GM19023 (cell line): ENCODE measurements at regions not wholly inside any gene's neighbourhood (a gene's known extent, or its start where the extent isn't known, plus 50 kb on each side); places are given as distances from the start of the nearest gene placed in this dataset.
A peak's percentile ranks its signal among the peaks of the same experiment; 100 is the strongest.
"Not testable (repeated sequence)": the region's sequence is repeated elsewhere in the genome, so short reads cannot be mapped to it uniquely, and the experiment has no call there.

Source experiments
- ATAC-seq: cut with Tn5 transposase; IDR thresholded peaks from one replicate; pipeline ENCODE4 v1.9.1; 2021; ENCODE audit warnings: mild to moderate bottlenecking, moderate library complexity; ENCODE audit not compliant: unreplicated experiment

DNA sequence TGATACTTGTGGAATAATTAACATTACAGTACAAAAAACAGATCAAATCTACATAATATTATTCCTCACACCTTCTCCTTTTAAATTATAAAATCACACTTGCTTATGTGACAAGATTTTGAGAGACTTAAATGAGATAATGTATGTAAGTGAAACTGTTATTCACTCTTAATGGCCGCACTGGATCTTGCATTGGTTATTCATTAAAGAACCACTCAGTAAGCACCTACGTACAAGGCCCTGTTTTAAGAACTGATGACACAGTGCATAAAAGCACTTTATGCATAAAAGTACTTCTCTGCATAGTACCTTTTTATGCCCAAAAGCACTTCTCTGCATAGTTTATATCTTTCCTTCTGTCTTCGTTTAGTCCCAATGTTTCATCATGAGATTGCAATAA is 172.1 kb downstream of the GOLGA6L6 start:
- no peak for ATAC-seq

DNA sequence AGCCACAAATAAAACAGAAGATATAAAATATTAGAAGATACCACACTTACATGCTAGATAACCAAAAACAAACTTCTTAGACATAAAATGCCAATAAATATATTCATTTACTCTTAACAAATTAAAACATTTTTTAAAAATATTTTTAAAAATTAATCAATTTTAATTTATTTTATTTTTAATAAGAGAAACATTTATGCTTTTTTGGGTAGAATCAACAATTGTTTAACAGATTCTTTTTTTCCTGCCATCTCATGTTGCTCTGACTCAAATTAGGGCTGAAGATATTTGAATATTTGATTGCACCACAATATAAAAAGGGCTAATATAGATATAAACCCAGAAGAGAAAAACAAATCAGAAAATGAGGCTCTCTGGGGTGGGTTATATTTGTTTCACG is 172.6 kb downstream of the GOLGA6L6 start:
- ATAC-seq, result no peak

- no peak for ATAC-seq
These were observed 174.5 kb downstream of the GOLGA6L6 start for GRCh38 chr15:20367093-20367492.

GRCh38 chr15:20363591-20363990 is 178.0 kb downstream of the GOLGA6L6 start:
- ATAC-seq, result not testable (repeated sequence)

DNA sequence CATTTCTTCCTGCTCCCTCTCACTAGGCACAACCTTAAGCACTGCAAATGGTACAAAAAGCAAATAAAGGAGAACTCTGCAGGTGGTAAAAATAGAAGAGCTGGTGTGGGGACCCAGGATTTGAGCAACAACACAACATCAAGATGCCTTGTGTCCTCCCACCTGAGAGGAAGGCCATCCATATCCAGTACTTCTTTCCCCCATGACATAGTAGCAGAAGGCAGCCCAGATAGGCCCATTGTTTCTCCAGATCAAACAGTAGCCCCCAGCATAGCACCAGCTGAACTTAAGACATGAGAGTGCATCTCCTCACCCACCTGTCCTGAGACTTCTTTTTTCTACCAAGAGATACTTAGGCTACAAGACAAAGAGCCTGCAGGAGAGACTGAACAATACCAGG is 180.5 kb downstream of the GOLGA6L6 start:
- no peak for ATAC-seq

DNA sequence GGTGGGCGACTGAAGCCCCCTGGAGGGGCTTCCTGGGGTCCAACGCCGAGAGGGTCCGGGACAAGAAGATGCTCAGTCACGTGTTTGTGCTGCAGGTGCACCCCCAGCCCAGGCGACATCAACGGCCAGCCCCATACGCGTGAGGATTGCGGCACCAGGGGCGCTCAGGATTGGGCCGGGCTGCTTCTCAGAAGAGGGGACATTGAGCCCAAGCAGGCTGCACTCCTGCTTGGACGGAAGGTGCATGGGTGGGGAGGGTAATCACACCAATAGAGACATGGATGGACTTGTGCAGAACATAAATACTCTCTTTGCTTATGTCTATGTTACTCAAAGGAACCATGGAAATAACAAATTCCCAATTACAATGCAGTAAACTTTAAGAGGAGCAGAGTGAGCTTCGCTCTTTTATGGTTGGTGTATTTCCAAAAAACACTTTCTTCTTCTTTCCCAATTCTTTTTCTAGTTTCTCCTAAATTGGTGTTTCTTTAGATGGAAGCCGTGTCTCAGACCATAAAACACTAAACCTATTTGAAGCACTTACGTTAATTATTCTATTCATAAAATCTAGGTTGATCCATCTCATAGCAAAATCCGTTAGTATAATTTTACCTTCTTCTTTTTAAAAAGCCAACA is 182.7 kb downstream of the GOLGA6L6 start:
- ATAC-seq, result no peak

DNA sequence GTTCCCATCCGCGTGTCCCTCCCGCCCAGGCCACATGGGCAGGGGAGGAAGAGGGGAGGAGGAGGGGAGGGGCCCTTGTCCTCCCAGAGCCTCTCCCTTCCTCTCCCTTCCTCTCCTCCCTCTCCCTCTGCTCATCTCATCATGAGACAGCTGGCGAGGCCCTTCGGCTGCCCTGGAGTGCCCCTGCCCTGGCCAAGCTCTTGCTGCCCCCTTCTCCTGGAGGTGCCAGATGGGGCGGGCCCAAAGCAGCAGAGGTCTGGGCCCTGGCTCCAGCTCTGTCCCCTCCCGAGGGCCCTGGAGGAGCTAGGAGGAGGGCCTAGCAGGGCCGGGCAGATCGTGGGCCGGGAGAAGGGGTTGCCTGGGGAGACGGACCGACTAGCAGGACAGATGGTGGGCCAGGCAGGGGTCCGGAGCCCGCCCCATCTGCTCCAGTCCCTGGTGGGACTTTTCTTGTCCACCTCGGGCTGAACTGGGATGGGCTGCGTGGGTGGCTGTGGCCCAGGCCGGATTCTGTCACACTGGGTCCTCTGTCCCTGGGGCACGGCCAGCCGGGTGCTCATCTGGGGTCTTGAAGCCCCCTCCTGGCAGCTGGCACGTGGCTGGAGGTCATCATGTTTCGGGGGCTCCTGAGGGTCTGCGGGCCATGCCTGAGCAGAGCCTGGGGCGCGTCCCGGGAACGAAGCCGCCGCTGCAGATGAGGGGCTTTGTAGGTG is 183.4 kb downstream of the GOLGA6L6 start:
- no peak for ATAC-seq

DNA sequence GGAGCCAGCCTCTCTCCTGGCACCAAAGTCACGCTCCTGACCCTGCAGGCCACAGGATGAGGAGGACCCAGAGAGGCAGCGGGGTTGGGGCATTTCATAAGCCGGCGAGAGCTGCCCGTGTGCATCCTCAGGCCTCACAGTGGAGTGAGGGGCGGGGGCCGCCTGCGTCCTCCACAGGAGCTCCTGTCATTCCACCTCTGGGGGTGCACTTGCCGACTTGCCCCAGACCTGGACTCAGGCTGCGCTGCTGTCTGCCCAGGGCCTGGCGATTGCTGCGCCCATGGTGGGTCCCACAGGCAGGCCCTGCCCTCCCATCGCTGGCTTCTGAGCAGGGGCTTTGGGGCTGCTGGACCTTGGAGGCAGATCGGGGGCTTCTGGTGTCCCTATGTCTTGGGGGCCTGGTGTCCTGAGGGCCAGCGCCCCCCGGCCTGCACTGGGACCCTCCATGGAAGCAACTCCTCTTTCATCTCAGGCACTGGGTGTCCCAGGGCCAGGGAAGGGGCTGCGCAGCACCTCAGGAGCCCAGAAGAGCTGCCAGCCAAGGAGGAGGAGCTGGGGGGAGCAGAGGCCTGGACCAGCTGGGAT is 184.0 kb downstream of the GOLGA6L6 start:
- no peak for ATAC-seq

GRCh38 chr15:20356911-20357480 is 184.6 kb downstream of the GOLGA6L6 start:
- ATAC-seq, result no peak

DNA sequence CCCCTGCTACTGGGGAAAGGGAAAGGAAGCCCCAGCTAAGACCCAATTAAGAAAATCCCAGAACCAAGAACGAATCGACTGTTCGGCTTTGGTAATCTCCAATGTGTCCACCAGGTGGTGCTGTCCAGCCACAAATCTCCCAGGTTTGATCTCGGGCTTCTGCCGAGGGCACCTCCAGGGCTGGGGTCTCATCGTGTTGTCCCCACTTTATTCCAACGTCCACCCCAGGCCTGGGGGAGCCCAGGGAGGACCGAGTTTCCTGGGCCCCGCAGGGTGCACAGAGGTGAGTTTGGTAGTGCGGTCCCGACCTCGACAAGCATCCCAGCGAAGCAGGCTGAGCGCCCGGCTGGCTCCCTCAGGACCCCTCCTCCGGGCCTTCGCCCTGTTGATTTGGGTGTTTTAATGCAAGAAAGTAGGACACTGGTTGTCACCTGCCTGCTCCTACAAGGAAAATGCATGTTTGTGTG is 185.1 kb downstream of the GOLGA6L6 start:
- ATAC-seq, result peak; percentile 56

DNA sequence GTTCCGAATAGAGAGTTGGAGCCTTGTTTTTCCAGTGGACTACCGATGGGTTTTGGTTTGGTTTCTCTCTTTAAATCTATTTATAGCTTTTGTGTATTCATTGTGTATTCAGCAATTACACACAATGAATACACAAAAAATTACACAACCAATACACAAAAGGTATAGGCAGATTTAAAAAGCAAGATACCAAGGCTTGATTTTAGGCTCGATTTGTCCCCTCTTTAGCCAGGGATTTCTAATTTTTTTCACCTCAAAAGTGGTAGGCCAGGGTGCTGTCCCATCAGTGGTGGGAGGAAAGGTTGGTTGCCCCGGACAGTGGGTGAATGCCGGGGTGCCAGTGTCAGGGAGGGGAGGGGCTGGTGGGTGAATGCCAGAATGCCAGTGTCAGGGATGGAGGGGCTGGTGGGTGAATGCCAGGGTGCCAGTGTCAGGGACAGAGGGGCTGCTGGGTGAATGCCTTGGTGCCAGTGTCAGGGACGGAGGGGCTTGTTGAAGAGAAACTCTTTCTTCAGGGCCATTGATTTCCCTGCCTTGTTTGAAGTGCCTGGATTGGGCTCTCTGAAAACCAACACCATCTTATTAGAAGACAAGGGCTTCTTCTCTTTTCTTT is 186.2 kb downstream of the GOLGA6L6 start:
- ATAC-seq, result no peak

DNA sequence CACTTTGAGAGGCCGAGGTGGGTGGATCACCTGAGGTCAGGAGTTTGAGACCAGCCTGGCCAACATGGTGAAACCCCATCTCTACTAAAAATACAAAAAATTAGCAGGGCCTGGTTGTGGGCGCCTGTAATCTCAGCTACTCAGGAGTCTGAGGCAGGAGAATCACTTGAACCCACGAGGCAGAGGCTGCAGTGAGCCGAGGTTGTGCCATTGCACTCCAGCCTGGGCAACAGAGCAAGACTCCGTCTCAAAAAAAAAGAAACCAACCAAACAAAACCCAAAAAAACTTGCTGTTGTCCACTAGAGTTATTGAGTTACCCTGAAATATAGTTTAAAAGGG is 186.7 kb downstream of the GOLGA6L6 start:
- not testable (repeated sequence) for ATAC-seq

- ATAC-seq, result no peak
These were observed 187.4 kb downstream of the GOLGA6L6 start for GRCh38 chr15:20353966-20354883.

GRCh38 chr15:20352241-20353200 is 189.1 kb downstream of the GOLGA6L6 start:
- no peak for ATAC-seq

GRCh38 chr15:20351448-20351971 is 190.1 kb downstream of the GOLGA6L6 start:
- no peak for ATAC-seq

- no peak for ATAC-seq
These were observed 191.7 kb downstream of the GOLGA6L6 start for GRCh38 chr15:20349774-20350498.

GRCh38 chr15:20348900-20349773 is 192.5 kb downstream of the GOLGA6L6 start:
- no peak for ATAC-seq
